Midbrain (tissue), 1 donor: ENCODE measurements at regions not wholly inside any gene's neighbourhood (a gene's known extent, or its start where the extent isn't known, plus 50 kb on each side); places are given as distances from the start of the nearest gene placed in this dataset.
"Not testable (repeated sequence)": the region's sequence is repeated elsewhere in the genome, so short reads cannot be mapped to it uniquely, and the experiment has no call there.

ENCODE experiments used
- DNase-seq: peaks from one replicate; lab custom pipeline; 2025; lab: John Stamatoyannopoulos, UW

DNA sequence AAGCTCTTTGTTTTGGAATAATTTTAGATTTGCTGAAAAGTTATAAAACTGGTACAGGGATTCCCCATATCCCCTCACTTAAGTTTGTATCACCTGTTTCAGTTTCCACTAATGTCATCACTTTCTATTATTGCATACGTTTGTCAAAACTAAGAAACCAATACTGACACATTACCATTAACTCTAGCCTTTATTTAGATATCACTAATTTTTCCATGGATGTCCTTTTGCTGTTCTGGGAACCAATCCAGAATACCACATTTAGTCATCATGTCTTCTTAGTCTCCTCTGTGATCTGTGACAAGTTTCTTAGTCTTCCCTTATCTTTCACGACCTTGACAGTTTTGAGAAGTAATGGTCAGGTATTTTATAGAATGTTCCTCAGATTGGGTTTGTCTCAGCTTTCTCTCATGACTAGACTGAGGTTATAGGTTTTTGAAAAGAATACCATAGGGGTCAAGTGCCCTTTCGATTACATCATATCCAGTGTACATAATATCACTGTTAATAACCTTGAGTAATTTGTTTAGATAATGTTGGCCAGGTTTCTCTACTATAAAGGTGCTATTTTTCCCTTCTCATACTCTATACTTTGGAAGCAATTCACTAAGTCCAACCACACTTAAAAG, 51.9 kb upstream of the NMUR2 start:
- DNase-seq: no peak

GRCh38 chr5:152462021-152462721, 57.1 kb upstream of the NMUR2 start:
- peak; percentile 17 for DNase-seq

DNA sequence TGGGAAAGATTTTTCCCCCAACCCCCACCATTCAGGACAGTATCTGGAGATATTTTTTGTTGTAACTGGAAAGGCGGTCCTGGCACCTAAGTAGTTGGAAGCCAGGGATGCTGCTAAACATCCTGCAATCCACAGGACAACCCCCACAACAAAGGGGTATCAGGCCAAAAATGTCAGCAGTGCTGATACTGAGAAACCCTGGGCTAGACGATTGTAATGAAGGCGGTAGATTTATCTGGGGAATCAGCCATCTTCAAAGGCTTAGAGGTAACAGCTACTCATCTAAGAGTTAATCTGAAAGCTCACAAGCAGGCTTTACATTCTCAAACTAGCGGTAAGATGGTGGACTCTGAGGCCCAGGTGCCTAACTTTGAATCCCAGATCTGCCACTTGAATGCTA, 59.0 kb upstream of the NMUR2 start:
- no peak for DNase-seq

- DNase-seq: no peak
These were observed 60.1 kb upstream of the NMUR2 start for GRCh38 chr5:152465140-152465539.

DNA sequence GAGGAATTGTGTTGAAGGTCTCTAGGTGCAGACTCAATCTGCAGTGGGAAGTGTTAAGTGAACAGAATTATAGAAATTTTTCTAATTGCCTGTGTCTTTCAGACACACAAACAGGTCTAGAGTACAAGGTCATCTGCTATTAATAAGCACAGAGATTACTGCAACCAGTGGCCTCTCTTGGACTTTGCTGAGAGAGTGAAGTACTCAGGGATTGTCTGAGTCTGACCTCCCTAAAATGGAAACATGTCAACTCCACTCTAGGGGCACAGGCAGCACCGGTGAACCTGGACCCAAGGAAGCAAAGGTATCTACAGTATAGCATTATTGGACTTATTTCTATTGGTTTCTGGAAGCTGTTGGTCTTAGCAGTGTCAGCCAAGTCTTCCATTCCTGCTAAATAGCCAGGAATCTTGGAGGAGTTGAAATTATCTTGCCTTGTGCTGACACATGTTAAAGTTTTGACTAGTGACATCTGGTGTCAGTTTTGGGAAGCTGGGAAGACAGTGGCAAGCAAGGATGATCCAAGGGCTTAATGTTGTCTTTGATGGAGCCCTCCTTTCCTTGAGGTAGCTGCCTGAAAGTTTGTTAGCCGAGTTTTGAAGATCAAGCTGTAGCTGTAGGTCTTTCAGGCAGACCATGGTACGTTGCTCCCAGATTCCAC, 61.1 kb upstream of the NMUR2 start:
- no peak for DNase-seq

GRCh38 chr5:152470167-152470566, 65.1 kb upstream of the NMUR2 start:
- no peak for DNase-seq

GRCh38 chr5:152472083-152472482, 67.0 kb upstream of the NMUR2 start:
- no peak for DNase-seq

DNA sequence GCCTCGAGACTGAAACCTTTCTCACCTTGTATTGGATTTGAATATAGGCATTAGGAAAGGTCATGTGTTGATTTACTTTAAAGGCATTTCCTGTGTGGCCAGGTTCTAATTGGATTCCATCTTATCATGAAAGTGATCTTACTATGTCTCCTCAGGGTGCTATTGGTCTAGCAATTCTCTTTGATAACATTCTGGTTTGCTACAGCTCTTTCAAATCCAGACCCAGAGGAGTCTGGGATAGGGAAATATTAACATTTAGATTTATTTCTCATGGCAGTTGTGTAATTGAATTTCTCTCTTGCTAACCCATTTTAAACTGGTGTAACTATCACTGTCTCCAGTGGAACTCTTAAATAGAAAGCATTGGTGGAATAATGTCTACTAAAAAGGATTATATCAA, 69.9 kb upstream of the NMUR2 start:
- no peak for DNase-seq

DNA sequence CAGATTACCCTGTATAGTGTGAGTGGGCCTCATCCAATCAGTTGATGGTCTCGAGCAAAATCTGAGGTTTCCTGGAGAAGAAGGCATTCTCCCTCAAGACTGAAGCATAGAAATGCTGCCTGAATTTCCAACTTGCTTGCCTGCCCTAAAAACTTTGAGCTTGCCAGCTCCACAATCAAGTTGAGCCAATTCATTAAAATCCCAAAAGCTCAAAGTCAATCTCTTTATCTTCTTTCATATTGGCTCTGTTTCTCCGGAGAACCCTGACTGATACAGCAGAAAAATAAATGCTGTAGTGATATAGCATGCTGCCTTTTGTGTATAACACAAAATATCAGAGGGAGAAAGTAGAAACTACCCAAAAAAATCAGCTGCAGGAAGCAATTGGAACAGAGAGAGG, 72.5 kb upstream of the NMUR2 start:
- DNase-seq: no peak

DNA sequence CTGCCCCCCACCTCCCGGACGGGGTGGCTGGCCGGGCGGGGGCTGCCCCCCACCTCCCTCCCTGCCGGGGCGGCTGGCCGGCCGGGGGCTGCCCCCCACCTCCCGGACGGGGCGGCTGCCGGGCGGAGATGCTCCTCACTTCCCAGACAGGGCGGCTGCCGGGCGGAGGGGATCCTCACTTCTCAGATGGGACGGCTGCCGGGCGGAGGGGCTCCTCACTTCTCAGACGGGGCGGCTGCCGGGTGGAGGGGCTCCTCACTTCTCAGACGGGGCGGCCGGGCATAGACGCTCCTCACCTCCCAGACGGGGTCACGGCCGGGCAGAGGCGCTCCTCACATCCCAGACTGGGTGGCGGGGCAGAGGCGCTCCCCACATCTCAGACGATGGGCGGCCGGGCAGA, 74.8 kb upstream of the NMUR2 start:
- not testable (repeated sequence) for DNase-seq

- DNase-seq: not testable (repeated sequence)
These were observed 75.6 kb upstream of the NMUR2 start for GRCh38 chr5:152480677-152481076.

DNA sequence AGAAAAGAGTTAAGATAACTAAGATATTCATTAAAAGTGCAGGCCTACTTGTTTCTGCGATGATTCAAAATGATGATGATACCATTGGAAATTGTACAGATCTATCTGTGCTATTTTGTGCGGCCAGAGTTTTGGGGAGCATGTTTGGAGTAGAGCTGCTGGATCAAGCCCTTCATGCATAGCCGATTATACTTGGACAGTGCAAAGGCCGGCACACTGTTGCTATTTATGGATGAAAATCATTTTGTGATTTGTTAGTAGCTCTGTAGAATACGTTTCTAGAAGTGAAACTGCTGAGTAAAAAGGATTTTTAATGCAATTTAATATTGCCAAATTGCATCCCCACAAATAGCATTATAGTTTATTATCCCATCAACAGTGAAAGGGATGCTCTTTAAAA, 82.1 kb upstream of the NMUR2 start:
- DNase-seq: no peak

DNA sequence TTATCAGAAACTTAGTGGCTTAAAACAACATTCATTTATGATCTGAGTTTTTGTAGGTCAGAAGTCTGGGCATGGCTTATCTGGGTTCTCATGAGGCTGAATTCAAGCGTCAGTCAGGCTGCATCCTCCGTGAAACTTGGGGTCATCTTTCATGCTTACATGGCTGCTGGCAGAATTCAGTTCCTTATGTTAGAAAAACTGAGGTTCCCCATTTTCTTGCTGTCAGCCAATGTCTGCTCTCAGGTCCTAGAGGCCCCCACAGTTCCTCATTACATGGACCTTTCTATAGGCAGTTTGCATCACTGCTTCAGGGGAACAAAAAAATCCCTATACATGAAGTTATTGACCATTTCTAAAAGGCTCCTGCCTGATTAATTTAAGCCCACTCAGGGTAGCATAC, 83.8 kb upstream of the NMUR2 start:
- no peak for DNase-seq

- no peak for DNase-seq
These were observed 94.9 kb upstream of the NMUR2 start for GRCh38 chr5:152499814-152500535.

DNA sequence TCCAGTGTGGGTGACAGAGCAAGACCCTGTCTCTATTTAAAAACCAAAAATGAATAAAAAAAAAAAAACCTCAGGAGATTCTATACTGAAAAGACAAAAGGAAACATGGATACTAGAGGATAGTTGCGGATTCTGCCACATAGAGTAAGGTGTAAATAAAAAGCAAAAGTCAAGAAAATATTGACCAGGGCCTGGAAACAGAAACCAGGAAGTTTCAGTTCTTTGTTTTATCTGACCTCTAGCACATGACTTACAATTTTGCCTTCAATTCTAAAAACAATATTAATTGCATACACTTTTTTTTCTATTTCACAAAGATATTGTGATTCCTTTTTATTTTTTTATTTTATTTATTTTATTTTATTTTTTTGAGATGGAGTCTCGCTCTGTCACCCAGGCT, 96.2 kb upstream of the NMUR2 start:
- DNase-seq: no peak

GRCh38 chr5:152503206-152503605, 98.1 kb upstream of the NMUR2 start:
- no peak for DNase-seq

DNA sequence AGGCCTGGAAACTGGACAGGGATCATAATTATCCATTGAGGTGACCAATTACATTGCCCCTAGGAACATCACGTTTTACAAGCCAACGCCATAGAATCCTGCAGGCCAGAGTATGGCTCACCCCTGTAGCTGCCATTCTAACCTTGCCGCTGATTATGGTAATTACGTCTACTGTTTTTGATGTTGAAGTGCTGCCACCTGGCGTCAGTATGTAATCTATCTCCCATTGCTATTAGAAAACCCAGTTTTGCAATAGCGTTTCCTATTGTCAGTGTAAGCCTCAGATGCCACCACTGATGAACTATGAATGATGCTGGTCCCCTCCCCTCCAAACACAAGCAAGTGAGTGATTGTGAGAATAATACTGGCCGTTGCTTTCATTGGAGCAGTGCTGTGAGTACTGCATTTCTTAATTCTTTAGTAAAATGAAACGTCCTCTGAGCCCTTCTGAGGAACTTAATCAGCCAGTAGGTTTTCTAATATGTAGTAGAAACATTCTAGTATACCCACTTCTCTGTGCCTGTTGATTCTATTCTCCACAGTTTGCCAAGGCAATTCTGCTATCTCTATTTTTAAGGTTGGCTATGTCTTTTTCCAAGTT, 100.5 kb upstream of the NMUR2 start:
- peak; percentile 83 for DNase-seq

- DNase-seq: no peak
These were observed 106.0 kb upstream of the NMUR2 start for GRCh38 chr5:152511120-152511519.

- no peak for DNase-seq
These were observed 106.6 kb upstream of the NMUR2 start for GRCh38 chr5:152511531-152512132.

DNA sequence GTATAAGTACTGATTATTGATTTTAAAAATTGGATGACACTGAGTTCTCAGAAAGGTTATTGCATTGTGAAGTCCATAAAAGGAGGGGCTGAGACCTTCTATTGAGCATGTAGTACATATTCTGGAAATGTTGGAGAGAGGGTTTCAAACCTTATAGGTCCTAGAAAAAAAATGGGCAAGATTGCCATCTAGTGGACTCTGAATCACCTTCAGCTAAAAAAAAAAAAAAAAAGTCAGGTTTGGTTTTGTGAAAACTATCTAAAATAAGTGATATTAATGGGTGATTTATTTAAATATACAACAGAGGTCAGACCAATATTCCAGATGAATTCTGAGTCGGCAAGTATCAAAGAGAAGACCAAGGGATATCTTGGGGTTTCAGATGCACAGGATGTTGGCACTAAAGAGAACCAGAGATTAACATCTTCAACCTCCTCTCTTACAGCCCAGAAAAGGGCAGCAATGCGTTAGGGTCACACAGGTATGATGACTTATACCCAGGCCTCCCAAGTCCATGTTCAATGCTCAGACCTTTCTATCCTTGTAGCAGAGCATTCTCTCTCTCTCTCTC, 109.8 kb upstream of the NMUR2 start:
- DNase-seq: peak; percentile 24

- no peak for DNase-seq
These were observed 118.9 kb upstream of the NMUR2 start for GRCh38 chr5:152523964-152524363.
